H54 (cell line): ENCODE measurements at regions not wholly inside any gene's neighbourhood (a gene's known extent, or its start where the extent isn't known, plus 50 kb on each side); places are given as distances from the start of the nearest gene placed in this dataset.

Source experiments
- DNase-seq: peaks from one replicate; pipeline ENCODE4 v3.0.0; 2011; ENCODE audit warnings: low spot score, mixed read lengths; ENCODE audit not compliant: insufficient read length
- FAIRE-seq: peaks from 3 replicates; lab custom pipeline; 2011; peaks lifted over from hg19 to GRCh38; lab: Jason Lieb, UNC
- POLR2A ChIP-seq: IDR thresholded peaks from 2 replicates; pipeline ENCODE4 v1.6.1; 2011; ENCODE audit warnings: low read depth, mild to moderate bottlenecking, low read length

DNA sequence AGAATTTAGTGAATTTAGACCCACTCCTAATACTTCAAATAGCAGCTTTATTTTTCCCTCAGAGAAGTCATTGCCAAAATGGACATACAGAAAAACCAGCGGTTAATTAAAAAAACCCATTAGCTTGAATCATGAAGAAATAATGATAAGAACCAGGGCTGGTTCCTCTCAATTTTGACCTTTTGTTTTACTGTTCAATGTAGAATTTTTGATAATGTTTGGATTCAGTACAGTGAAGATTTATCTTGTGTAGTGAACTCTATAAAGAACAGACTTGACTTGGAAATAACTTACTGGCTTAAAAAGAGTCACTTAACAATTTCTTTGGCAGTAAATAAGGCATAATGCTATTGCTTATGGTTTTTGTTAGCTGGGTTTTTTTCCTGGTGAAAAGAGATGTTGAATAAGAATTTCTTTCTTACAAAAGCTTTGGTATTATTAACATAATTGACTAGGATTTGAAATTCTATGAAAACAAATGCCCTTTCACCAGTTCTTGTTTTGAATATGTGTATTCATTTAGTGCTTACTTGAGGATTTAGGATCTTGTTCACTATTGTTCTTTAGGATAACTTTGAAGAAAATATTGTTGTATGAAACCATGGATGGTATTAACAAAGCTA is 73.4 kb upstream of the ITPRID2 start:
- no peak for TF ChIP-seq POLR2A
- DNase-seq: no peak
- FAIRE-seq: no peak

DNA sequence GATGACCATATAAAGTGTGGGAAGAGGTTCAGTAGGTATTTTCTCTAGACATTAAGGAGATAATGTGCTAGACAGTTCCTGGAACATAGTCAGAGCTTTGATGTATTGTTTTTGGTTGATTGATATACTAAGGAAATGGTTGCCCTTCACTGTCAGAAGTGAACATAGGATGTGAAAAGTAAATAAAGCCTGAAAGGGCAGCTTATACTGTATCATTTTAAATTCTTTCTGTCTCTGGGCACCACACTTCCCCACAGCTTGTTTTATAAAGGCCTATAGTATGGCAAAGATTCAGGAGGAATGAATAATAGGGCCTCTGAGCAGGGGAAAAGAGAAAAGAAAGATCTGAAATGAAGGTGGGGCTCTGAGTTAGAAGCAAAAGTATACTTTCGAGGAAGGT is 72.7 kb upstream of the ITPRID2 start:
- TF ChIP-seq POLR2A: no peak
- FAIRE-seq (no peak), DNase-seq (no peak)

DNA sequence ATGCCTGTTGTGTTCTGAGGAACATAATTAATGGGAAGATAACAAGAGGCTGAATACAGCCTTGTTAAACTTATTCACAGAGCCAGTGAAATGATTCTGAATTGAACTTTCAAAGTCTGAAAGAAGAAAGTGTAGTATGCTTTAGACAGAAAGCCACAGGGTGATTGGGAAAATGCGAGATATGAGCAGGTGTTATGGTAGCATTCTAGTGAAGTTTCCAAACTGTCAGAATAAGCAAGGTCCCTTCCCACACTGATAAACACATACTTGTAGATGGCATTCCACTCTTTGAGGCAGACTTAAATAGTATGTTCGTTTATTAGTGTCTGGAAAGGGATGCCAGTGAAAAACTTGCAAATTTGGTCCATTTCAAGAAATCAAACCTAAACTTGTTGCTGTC is 70.5 kb upstream of the ITPRID2 start:
- no peak for TF ChIP-seq POLR2A
- peak; percentile 11 for FAIRE-seq
- DNase-seq: no peak

DNA sequence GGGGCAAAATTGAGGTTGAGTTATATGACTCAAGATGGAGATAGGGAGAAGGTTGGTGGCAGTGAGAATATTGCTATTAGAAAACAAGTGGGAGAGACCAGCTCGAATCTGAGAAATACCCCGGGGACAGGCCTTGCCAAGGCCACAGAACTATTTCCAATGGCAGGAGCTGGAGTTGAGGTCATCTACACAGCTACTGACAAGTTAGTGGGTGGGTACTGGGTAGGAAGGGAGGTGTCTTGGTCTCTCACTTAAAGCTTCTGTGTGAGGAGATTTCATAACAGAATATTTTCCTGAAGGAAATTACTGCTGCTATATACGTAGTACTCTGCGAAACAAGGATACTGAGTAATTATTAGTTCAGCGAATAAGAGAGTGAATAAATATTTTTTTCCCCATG is 69.4 kb upstream of the ITPRID2 start:
- no peak for FAIRE-seq
- TF ChIP-seq POLR2A: no peak

DNA sequence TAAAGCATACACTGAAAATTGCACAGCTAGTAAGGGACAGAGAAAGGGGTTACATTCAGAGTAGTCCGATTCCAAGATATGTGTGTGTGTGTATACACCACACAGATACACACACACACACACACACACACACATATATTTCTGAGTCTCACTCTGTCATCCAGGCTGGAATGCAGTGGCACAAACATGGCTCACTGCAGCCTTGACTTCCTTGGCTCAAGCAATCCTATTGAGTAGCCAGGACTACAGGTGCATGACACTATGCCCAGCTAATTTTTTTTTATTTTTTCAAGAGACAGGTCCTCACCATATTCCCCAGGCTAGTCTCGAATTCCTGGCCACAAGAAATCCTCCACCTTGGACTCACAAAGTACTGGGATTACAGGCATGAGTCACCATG is 68.1 kb upstream of the ITPRID2 start:
- TF ChIP-seq POLR2A: no peak

More for the DNA sequence above, 69.4 kb upstream of the ITPRID2 start:
- no peak for DNase-seq

DNA sequence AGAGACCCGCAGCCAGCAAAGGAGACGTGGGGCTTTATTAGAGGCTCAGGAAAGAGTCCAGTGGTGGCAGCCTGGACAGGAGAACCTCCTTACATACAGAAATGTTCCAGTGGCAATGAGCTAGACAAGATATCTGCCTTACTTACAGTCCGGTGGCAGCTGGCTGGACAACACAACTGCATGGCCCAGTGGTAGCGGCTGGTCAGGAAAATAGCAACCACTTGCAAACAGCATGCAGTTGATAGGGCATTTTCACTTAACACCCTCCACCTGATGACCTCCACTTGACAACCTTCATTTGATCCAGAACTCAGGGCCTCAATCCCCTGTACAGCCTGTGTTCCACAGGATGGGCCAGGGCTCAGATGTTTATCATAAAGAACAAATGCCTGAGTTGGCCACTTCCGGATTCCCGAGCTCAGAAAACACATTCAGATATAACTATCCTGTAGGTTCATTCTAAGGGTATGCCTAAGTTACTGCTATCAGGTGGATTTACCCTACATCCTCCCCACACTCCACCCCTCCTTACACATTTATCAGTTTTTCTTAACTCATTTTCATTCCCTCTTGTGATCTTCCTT is 63.3 kb upstream of the ITPRID2 start:
- no peak for DNase-seq
- no peak for FAIRE-seq
- no peak for TF ChIP-seq POLR2A

More for the DNA sequence above, 68.1 kb upstream of the ITPRID2 start:
- DNase-seq: no peak
- no peak for FAIRE-seq

DNA sequence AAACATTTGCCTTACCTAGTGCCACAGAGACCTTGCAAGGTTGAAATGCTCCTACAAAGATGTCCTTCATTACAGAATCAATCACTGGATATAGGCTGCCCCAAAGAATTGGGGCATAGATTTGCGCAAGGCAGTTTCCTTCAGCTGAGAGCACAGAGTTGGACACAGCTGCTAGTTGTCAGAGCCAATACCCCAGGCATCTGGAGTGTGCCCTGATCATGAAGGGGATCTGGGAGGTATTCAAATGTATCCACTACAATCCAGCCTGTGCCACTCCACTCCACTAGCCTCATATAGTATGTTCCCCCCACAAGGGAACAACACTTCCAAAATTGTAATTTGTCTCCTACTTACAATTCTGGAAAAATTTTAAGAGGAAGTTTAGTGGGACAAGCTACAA is 62.3 kb upstream of the ITPRID2 start:
- DNase-seq (no peak), FAIRE-seq (no peak)

DNA sequence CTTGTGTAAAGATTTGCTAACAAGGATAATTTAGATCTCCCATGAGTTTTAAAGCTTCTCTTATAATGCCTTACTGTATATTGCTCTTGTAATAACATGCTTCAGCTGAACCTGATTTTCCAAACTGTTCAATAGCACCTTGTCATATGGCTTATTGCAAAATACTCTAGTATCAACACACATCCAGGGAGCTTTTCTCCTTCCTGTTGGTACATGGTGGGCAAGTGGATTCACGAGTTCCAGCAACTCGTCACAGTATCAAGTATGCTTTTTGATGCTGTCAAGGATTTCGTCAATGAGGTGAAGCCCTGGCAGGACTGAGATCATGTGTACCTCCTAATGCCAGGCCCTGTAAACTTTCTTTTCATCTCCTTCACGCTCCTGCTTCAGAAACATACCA is 59.5 kb upstream of the ITPRID2 start:
- no peak for DNase-seq
- no peak for FAIRE-seq
- TF ChIP-seq POLR2A: no peak

More for the DNA sequence above, 62.3 kb upstream of the ITPRID2 start:
- no peak for TF ChIP-seq POLR2A

DNA sequence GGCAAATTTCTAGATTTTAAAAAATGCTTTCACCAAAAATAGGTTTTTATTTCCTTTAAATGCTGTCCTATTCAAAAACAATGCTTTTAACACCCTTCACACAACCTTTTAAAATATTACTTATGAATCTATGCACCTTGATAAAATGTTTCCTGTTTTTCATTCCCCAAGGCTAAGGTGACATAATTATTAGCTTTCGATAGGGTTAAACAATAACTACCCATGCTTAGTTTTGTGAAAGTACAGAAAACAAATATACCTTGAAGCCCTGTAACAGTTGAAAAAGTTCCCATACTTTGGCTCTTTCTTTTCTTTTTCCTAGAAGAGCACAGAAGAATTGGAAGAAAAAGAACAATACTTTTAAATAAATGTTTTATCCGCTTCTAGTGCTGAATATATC is 54.9 kb upstream of the ITPRID2 start:
- no peak for FAIRE-seq
- no peak for TF ChIP-seq POLR2A
- no peak for DNase-seq

DNA sequence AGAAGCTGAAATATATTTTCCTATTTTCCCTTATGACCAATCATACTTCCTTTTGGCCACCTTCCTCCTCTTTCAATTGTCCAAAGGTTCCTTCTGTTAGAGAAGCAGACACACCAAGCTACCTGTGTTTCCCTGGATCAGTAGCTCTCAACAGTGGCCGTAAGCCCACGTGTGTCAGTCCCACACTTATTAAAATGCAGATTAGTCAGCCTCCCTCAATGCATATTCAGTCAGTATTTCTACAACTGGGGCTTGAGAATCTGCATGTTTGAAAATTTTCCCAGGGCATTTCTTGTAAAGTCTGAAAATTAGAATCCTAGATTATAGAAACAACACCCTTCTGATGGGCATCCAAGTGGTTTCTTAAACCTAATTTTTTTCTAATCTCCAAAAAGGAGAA is 54.0 kb upstream of the ITPRID2 start:
- TF ChIP-seq POLR2A: no peak
- no peak for DNase-seq
- FAIRE-seq: no peak

DNA sequence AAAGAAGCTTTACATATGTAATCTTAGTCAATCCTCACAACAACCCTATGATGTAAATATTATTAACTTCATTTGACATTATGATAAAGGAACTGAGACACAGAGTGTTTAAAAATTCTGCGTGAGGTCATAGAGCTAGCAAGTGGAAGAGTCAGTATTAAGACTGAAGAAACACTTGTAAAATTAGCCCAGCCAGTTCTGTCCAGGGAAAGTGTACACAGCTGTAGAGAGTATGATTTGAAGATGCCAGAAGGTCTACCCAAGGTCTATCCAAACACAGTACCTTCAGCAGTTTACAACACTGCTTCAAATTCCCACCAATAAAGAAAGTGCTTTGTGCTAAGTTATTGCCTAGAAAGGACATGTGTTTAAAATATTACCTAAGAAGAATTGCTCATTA is 51.7 kb upstream of the ITPRID2 start:
- DNase-seq (no peak), FAIRE-seq (no peak)

DNA sequence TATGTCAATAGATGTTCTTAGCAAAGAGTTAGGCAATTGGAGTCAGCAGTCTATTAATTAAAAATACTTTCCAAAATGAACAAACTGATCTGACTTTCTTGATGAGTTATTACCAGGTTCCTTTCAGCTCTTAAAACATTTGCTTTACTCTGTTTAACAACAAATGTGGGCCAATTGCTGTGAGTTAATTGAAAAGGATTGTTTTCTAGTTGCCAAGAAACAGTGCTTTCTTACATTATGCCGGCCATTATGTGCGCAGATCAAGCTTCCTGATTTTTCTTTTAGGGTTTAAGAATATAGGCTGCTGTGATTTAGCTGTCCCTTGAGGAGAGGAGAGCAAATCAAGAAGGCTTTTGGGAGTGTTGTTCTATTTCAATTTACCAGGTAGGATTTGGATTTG is 50.5 kb upstream of the ITPRID2 start:
- FAIRE-seq (peak; percentile 30), DNase-seq (no peak)
- no peak for TF ChIP-seq POLR2A

More for the DNA sequence above, 51.7 kb upstream of the ITPRID2 start:
- no peak for TF ChIP-seq POLR2A
